H9 (cell line): ENCODE measurements at regions not wholly inside any gene's neighbourhood (a gene's known extent, or its start where the extent isn't known, plus 50 kb on each side); places are given as distances from the start of the nearest gene placed in this dataset.

ENCODE experiments used
- DNase-seq: peaks from one replicate; pipeline ENCODE4 v3.0.0-alpha.2; 2017
- H2AFZ ChIP-seq: one replicate; pipeline ENCODE4 v1.6.1; 2013; ENCODE audit warnings: mild to moderate bottlenecking, low read length, control low read depth, moderate library complexity
- H2AK5ac ChIP-seq: 2 replicates; pipeline ENCODE4 v1.6.1; 2013; ENCODE audit warnings: low read length, control low read depth, mixed read lengths; ENCODE audit not compliant: insufficient read length
- H2BK120ac ChIP-seq: one replicate; pipeline ENCODE4 v1.6.1; 2013; ENCODE audit warnings: low read depth, mild to moderate bottlenecking, low read length, control low read depth, inconsistent platforms; ENCODE audit not compliant: poor library complexity, severe bottlenecking
- H2BK12ac ChIP-seq: 2 replicates; pipeline ENCODE4 v1.6.1; 2013; ENCODE audit warnings: low read length, control low read depth, mixed read lengths, low read depth; ENCODE audit not compliant: insufficient read length
- H2BK15ac ChIP-seq: 2 replicates; pipeline ENCODE4 v1.6.1; 2013; ENCODE audit warnings: low read depth, low read length, control low read depth
- H2BK20ac ChIP-seq: one replicate; pipeline ENCODE4 v1.6.1; 2013; ENCODE audit warnings: low read depth, mild to moderate bottlenecking, low read length, control low read depth, inconsistent platforms; ENCODE audit not compliant: poor library complexity, severe bottlenecking
- H2BK5ac ChIP-seq: 2 replicates; pipeline ENCODE4 v1.6.1; 2013; ENCODE audit warnings: low read length, control low read depth, mixed read lengths; ENCODE audit not compliant: insufficient read length
- H3K14ac ChIP-seq: 2 replicates; pipeline ENCODE4 v1.6.1; 2013; ENCODE audit warnings: low read length, control low read depth; ENCODE audit not compliant: insufficient read depth
- H3K18ac ChIP-seq: 2 replicates; pipeline ENCODE4 v1.6.1; 2013; ENCODE audit warnings: low read depth, mild to moderate bottlenecking, mixed read lengths, low read length, control low read depth; ENCODE audit not compliant: insufficient read length
- H3K23ac ChIP-seq: 2 replicates; pipeline ENCODE4 v1.6.1; 2013; ENCODE audit warnings: low read length, control low read depth, mixed read lengths, low read depth; ENCODE audit not compliant: insufficient read length
- H3K23me2 ChIP-seq: 2 replicates; pipeline ENCODE4 v1.6.1; 2013; ENCODE audit warnings: low read depth, mild to moderate bottlenecking, mixed read lengths, low read length, control low read depth; ENCODE audit not compliant: insufficient read length, poor library complexity, severe bottlenecking
- H3K27ac ChIP-seq: 2 replicates; pipeline ENCODE4 v1.5.1; 2013; ENCODE audit warnings: low read length, control low read depth, mixed read lengths, low read depth; ENCODE audit not compliant: insufficient read length
- H3K27me3 ChIP-seq: 2 replicates; pipeline ENCODE4 v1.6.1; 2013; ENCODE audit warnings: low read length, control low read depth, inconsistent platforms; ENCODE audit not compliant: insufficient read depth
- H3K4ac ChIP-seq: 2 replicates; pipeline ENCODE4 v1.6.1; 2013; ENCODE audit warnings: low read depth, mild to moderate bottlenecking, control low read depth, inconsistent platforms, low read length, moderate library complexity
- H3K4me1 ChIP-seq: 2 replicates; pipeline ENCODE4 v1.6.1; 2013; ENCODE audit warnings: low read length, control low read depth, inconsistent platforms; ENCODE audit not compliant: insufficient read depth
- H3K4me2 ChIP-seq: 2 replicates; pipeline ENCODE4 v1.6.1; 2013; ENCODE audit warnings: low read length, control low read depth, mixed read lengths; ENCODE audit not compliant: insufficient read length, insufficient read depth
- H3K56ac ChIP-seq: 2 replicates; pipeline ENCODE4 v1.6.1; 2013; ENCODE audit warnings: low read depth, mild to moderate bottlenecking, mixed read lengths, low read length, control low read depth; ENCODE audit not compliant: insufficient read length
- H3K79me1 ChIP-seq: 2 replicates; pipeline ENCODE4 v1.6.1; 2013; ENCODE audit warnings: low read depth, mild to moderate bottlenecking, moderate library complexity, low read length, control low read depth, inconsistent platforms; ENCODE audit not compliant: insufficient read depth, poor library complexity, severe bottlenecking
- H3K79me2 ChIP-seq: 2 replicates; pipeline ENCODE4 v1.6.1; 2013; ENCODE audit warnings: low read length, control low read depth, inconsistent platforms; ENCODE audit not compliant: insufficient read depth
- H3K9ac ChIP-seq: 2 replicates; pipeline ENCODE4 v1.6.1; 2013; ENCODE audit warnings: low read length, control low read depth, mixed read lengths; ENCODE audit not compliant: insufficient read length; ENCODE audit errors: extremely low read depth
- H3K9me3 ChIP-seq: one replicate; pipeline ENCODE4 v1.6.1; 2013; ENCODE audit warnings: low read depth, low read length, inconsistent platforms; ENCODE audit not compliant: control insufficient read depth
- H3T11ph ChIP-seq: one replicate; pipeline ENCODE4 v1.6.1; 2013; ENCODE audit warnings: mild to moderate bottlenecking, low read length, control low read depth, inconsistent platforms
- H4K20me1 ChIP-seq: one replicate; pipeline ENCODE4 v1.6.1; 2013; ENCODE audit not compliant: control insufficient read depth, insufficient read length, insufficient read depth
- H4K5ac ChIP-seq: 2 replicates; pipeline ENCODE4 v1.6.1; 2013; ENCODE audit warnings: low read depth, mild to moderate bottlenecking, mixed read lengths, low read length, control low read depth; ENCODE audit not compliant: insufficient read length
- H4K8ac ChIP-seq: replicated peaks from 2 replicates; pipeline ENCODE4 v1.6.1; 2013; ENCODE audit warnings: low read length, control low read depth, mixed read lengths, low read depth; ENCODE audit not compliant: insufficient read length
- H4K91ac ChIP-seq: 2 replicates; pipeline ENCODE4 v1.6.1; 2013; ENCODE audit warnings: low read depth, mild to moderate bottlenecking, moderate library complexity, mixed read lengths, low read length, control low read depth; ENCODE audit not compliant: insufficient read length
- H3K27ac Mint-ChIP-seq, 3 experiments: 2 replicates in 2 of 3; 3 replicates in 1 of 3; pipeline ENCODE4 v1.8.0; 2020 to 2021; ENCODE audit warnings: mixed read lengths in 3 of 3, mild to moderate bottlenecking in 1 of 3, moderate library complexity in 1 of 3
- H3K27me3 Mint-ChIP-seq: 2 replicates; pipeline ENCODE4 v1.8.0; 2021; ENCODE audit warnings: low read depth, mild to moderate bottlenecking, moderate library complexity, mixed read lengths
- H3K36me3 Mint-ChIP-seq, 3 experiments: 2 replicates in 2 of 3; 3 replicates in 1 of 3; pipeline ENCODE4 v1.8.0; 2020 to 2021; ENCODE audit warnings: low read depth in 3 of 3, mixed read lengths in 3 of 3; ENCODE audit not compliant: insufficient read depth in 1 of 3
- H3K4me1 Mint-ChIP-seq, 2 experiments: 2 replicates each; pipeline ENCODE4 v1.8.0; 2020; ENCODE audit warnings: mixed read lengths in 2 of 2
- H3K4me3 Mint-ChIP-seq, 2 experiments: 2 replicates in 1 of 2; 3 replicates in 1 of 2; pipeline ENCODE4 v1.8.0; 2020 to 2021; ENCODE audit warnings: mild to moderate bottlenecking in 2 of 2, mixed read lengths in 2 of 2, moderate library complexity in 1 of 2
- H3K9me3 Mint-ChIP-seq, 2 experiments: 2 replicates in 1 of 2; 3 replicates in 1 of 2; pipeline ENCODE4 v1.8.0; 2020; ENCODE audit warnings: mild to moderate bottlenecking in 2 of 2, mixed read lengths in 2 of 2, moderate library complexity in 1 of 2
- WGBS: extraction: QIAGEN DNeasy Blood & Tissue Kit; methylation state at CpG from one replicate; pipeline ENCODE4 v1.1.7; 2013; ENCODE audit warnings: missing lambda C conversion rate, low lambda C conversion rate, mixed read lengths; ENCODE audit not compliant: insufficient read length; ENCODE audit errors: extremely low coverage; 5-methylcytosine and 5-hydroxymethylcytosine counted together
- TF ChIP-seq, protein P1 (sequence below): fragments of 200-600 bp; sonication (generic); conservative IDR thresholded peaks from 3 replicates; pipeline ENCODE4 v1.8.0; 2021; ENCODE audit warnings: antibody characterized with exemption, mild to moderate bottlenecking

- no CpG with 5 or more reads among the region's 1 CpG for WGBS
Measured at GRCh38 chr3:96069065-96069464, 745.3 kb upstream of the EPHA6 start.

More at GRCh38 chr3:96069065-96069464, 745.3 kb upstream of the EPHA6 start:
- no peak overlapping the region for H3K4me3 Mint-ChIP-seq
- peaks cover 0 to 1% (median 0%) of the 10 kb centered on the region in 3 experiments; a peak in 1 of 7 replicates for H3K36me3 Mint-ChIP-seq
- H3K27me3 Mint-ChIP-seq = no peaks in the 10 kb centered on the region
- Histone ChIP-seq H3K79me1 (no peaks in the 10 kb centered on the region), H3K27ac (no peak overlapping the region), H3K27me3 (no peaks in the 10 kb centered on the region), H3K4me1 (no peaks in the 10 kb centered on the region), H3K9ac (no peak overlapping the region), H2BK120ac (no peak overlapping the region), H3K79me2 (no peaks in the 10 kb centered on the region), H3K18ac (no peak overlapping the region), H2AFZ (no peak overlapping the region), H3K9me3 (no peaks in the 10 kb centered on the region), H4K8ac (no peak overlapping the region), H4K20me1 (no peaks in the 10 kb centered on the region), H2BK5ac (no peak overlapping the region), H2BK20ac (no peak overlapping the region), H2BK12ac (no peak overlapping the region), H2AK5ac (no peak overlapping the region), H3K4ac (no peak overlapping the region), H3K14ac (no peak overlapping the region; the same call in 1 of the 2 replicates), H3K23ac (no peak overlapping the region), H3T11ph (no peak overlapping the region), H3K56ac (no peak overlapping the region), H4K91ac (no peak overlapping the region), H3K4me2 (no peak overlapping the region), H2BK15ac (no peak overlapping the region), H4K5ac (no peak overlapping the region), H3K23me2 (no peaks in the 10 kb centered on the region)
- H3K9me3 Mint-ChIP-seq = no peaks in the 10 kb centered on the region; a peak in 1 of 5 replicates
- TF ChIP-seq, protein P1, sequence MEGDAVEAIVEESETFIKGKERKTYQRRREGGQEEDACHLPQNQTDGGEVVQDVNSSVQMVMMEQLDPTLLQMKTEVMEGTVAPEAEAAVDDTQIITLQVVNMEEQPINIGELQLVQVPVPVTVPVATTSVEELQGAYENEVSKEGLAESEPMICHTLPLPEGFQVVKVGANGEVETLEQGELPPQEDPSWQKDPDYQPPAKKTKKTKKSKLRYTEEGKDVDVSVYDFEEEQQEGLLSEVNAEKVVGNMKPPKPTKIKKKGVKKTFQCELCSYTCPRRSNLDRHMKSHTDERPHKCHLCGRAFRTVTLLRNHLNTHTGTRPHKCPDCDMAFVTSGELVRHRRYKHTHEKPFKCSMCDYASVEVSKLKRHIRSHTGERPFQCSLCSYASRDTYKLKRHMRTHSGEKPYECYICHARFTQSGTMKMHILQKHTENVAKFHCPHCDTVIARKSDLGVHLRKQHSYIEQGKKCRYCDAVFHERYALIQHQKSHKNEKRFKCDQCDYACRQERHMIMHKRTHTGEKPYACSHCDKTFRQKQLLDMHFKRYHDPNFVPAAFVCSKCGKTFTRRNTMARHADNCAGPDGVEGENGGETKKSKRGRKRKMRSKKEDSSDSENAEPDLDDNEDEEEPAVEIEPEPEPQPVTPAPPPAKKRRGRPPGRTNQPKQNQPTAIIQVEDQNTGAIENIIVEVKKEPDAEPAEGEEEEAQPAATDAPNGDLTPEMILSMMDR = no peak
- no peak for DNase-seq
- H3K4me1 Mint-ChIP-seq = no peaks in the 10 kb centered on the region; a peak in 1 of 4 replicates
- no peak overlapping the region for H3K27ac Mint-ChIP-seq
